ENCODE measurements at regions not wholly inside any gene's neighbourhood (a gene's known extent, or its start where the extent isn't known, plus 50 kb on each side); places are given as distances from the start of the nearest gene placed in this dataset.

GRCh38 chr9:103680581-103680980 lies 413.5 kb upstream of the SMC2 start:
- in situ Hi-C loops (cut with MboI) = no loop called here
- no peak overlapping the region for H3K4me2 ChIP-seq (ENCODE audit: insufficient read depth, low read length)
- H3K4me3 ChIP-seq = no peak overlapping the region
- H3K9me3 ChIP-seq (replicated peaks; ENCODE audit: control insufficient read depth, insufficient read depth, low read depth, low read length) = no peaks in the 10 kb centered on the region
- H4K20me1 ChIP-seq (replicated peaks; ENCODE audit: control insufficient read depth, insufficient read depth, low read length) = no peaks in the 10 kb centered on the region
- ChIA-PET CTCF (ENCODE audit: low intra/inter-chr PET ratio) (no interaction called here), POLR2A (no interaction called here)
- DNase-seq (ENCODE audit: extremely low read depth in 1 of 4, low spot score in 3 of 4) (no peak), ATAC-seq (no peak), FAIRE-seq (no peak)
- no TSS peak for BruUV-seq (replicated peaks)
- H3K9me1 ChIP-seq (ENCODE audit: control insufficient read depth, insufficient read depth, low read length) = no peaks in the 10 kb centered on the region
- no peaks in the 10 kb centered on the region for H3K27me3 ChIP-seq (ENCODE audit: control insufficient read depth in 2 of 2, insufficient read depth in 2 of 2, low read length in 2 of 2)
- no peaks in the 10 kb centered on the region for H3K4me1 ChIP-seq (replicated peaks in 1 of 2; ENCODE audit: control insufficient read depth in 2 of 2, insufficient read depth in 2 of 2, low read length in 2 of 2)
- TF ChIP-seq YBX1 (IDR thresholded peaks at IDR 0.05) (no peak), NR2C1 (IDR thresholded peaks at IDR 0.05) (no peak), NR2C1 (tag; IDR thresholded peaks at IDR 0.05) (no peak), PTTG1 (tag; IDR thresholded peaks at IDR 0.05; ENCODE audit: low read depth) (no peak), PHB (CRISPR knock-in tag; IDR thresholded peaks at IDR 0.05) (no peak), SNIP1 (IDR thresholded peaks at IDR 0.05; ENCODE audit: low read depth) (no peak), MITF (IDR thresholded peaks at IDR 0.05) (no peak), ZBTB17 (CRISPR knock-in tag; IDR thresholded peaks at IDR 0.05) (no peak)
- TF ChIP-seq, protein P1, sequence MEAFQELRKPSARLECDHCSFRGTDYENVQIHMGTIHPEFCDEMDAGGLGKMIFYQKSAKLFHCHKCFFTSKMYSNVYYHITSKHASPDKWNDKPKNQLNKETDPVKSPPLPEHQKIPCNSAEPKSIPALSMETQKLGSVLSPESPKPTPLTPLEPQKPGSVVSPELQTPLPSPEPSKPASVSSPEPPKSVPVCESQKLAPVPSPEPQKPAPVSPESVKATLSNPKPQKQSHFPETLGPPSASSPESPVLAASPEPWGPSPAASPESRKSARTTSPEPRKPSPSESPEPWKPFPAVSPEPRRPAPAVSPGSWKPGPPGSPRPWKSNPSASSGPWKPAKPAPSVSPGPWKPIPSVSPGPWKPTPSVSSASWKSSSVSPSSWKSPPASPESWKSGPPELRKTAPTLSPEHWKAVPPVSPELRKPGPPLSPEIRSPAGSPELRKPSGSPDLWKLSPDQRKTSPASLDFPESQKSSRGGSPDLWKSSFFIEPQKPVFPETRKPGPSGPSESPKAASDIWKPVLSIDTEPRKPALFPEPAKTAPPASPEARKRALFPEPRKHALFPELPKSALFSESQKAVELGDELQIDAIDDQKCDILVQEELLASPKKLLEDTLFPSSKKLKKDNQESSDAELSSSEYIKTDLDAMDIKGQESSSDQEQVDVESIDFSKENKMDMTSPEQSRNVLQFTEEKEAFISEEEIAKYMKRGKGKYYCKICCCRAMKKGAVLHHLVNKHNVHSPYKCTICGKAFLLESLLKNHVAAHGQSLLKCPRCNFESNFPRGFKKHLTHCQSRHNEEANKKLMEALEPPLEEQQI (IDR thresholded peaks at IDR 0.05) = no peak
- TF ChIP-seq, protein P2, sequence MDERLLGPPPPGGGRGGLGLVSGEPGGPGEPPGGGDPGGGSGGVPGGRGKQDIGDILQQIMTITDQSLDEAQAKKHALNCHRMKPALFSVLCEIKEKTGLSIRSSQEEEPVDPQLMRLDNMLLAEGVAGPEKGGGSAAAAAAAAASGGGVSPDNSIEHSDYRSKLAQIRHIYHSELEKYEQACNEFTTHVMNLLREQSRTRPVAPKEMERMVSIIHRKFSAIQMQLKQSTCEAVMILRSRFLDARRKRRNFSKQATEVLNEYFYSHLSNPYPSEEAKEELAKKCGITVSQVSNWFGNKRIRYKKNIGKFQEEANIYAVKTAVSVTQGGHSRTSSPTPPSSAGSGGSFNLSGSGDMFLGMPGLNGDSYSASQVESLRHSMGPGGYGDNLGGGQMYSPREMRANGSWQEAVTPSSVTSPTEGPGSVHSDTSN (CRISPR knock-in tag; IDR thresholded peaks at IDR 0.05; ENCODE audit: low read depth) = no peak
- TF ChIP-seq, protein P2 (tag; conservative IDR thresholded peaks at IDR 0.05; ENCODE audit: low read depth) = no peak
- H3K9ac ChIP-seq (ENCODE audit: insufficient read depth in 1 of 2, low read depth in 2 of 2, low read length in 2 of 2) = no peak overlapping the region
- H3K27ac ChIP-seq (ENCODE audit: extremely low read depth, low read depth, low read length) = no peak overlapping the region
- no peak overlapping the region for H2AFZ ChIP-seq (ENCODE audit: low read depth, low read length)
- intact Hi-C loops (cut with micrococcal nuclease) = no loop called here
- H3K36me3 ChIP-seq (ENCODE audit: control insufficient read depth, insufficient read depth, low read length) = no peaks in the 10 kb centered on the region
- H3K79me2 ChIP-seq (ENCODE audit: control insufficient read depth, insufficient read depth, low read length) = no peaks in the 10 kb centered on the region
